GM13976 (cell line): ENCODE measurements at regions not wholly inside any gene's neighbourhood (a gene's known extent, or its start where the extent isn't known, plus 50 kb on each side); places are given as distances from the start of the nearest gene placed in this dataset.

Source experiments
- DNase-seq: peaks from one replicate; pipeline ENCODE4 v3.0.0; 2012; ENCODE audit warnings: low spot score
- in situ Hi-C: fragments of 300-500 bp; cut with MboI; formaldehyde crosslinking; loops from one replicate; pipeline ENCODE4 v1.12.0; 2022; ENCODE audit warnings: low sequenced_read_pairs, mixed read lengths, inconsistent platforms; ENCODE audit not compliant: unreplicated experiment
- TF ChIP-seq, protein P1 (sequence below): IDR thresholded peaks from 2 replicates; pipeline ENCODE4 v1.5.1; 2012; ENCODE audit warnings: borderline replicate concordance, mild to moderate bottlenecking; ENCODE audit not compliant: insufficient read depth; ENCODE audit errors: extremely low read depth, missing control alignments, control extremely low read depth

DNA sequence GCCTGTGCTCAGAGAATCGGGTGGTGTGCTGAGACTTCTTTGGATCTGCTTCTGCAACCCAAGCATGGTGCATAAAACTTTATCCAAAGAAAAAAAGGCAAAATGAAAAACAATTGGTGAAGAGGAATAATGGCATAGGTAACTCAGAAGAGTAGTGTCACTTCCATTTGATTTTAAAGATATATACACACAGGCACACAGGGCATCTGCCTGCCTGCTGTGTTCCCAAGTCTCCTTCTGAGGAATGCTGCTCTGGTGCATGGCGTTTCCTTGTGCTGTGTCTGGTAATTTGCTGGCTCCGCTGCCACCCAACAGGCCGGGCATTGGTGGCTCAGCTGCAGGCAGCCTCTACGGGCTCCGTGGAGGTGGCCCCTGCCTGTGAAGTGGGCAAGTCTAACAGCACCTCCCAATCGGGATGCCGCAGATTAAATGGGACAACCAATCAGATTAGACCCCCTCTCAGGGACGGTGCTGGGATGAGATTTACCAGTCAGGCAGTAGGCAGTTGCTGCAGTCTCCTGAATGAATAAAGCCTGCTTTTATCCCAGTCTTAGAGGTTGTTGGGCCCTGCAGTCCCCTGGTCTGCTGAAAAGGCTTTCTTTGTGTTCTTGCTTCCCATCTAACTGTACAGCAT is 253.7 kb upstream of the RASGRP1 start:
- in situ Hi-C loops: no loop called here
- TF ChIP-seq, protein P1, sequence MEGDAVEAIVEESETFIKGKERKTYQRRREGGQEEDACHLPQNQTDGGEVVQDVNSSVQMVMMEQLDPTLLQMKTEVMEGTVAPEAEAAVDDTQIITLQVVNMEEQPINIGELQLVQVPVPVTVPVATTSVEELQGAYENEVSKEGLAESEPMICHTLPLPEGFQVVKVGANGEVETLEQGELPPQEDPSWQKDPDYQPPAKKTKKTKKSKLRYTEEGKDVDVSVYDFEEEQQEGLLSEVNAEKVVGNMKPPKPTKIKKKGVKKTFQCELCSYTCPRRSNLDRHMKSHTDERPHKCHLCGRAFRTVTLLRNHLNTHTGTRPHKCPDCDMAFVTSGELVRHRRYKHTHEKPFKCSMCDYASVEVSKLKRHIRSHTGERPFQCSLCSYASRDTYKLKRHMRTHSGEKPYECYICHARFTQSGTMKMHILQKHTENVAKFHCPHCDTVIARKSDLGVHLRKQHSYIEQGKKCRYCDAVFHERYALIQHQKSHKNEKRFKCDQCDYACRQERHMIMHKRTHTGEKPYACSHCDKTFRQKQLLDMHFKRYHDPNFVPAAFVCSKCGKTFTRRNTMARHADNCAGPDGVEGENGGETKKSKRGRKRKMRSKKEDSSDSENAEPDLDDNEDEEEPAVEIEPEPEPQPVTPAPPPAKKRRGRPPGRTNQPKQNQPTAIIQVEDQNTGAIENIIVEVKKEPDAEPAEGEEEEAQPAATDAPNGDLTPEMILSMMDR: no peak
- DNase-seq: no peak

DNA sequence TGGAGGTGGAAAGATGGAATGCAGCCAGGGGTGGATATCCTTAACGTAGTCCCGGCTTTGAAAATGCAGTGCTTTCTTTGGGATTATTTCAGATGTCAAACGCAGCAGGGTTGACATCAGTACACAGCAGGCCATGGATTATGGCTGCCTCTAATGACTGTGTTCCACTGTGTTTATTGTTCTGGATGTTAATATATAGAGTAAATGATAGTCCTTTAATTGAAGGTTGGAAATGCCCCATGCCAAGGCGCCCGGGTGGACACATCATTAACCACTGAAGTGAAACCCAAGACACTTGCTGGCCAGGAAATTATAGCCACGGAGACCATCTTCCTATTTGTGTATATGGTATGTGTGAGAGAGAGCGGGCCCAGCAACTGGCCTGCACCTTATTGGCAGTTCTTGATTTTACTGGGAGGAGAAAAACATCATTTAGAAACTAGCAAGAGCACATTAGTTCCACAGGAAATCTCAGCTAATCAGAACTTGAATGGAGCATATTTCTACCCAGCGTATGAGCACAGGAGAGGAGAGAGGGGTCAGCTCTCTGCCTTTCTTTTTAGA is 254.9 kb upstream of the RASGRP1 start:
- in situ Hi-C loops: no loop called here
- no peak for DNase-seq
- TF ChIP-seq, protein P1: no peak

DNA sequence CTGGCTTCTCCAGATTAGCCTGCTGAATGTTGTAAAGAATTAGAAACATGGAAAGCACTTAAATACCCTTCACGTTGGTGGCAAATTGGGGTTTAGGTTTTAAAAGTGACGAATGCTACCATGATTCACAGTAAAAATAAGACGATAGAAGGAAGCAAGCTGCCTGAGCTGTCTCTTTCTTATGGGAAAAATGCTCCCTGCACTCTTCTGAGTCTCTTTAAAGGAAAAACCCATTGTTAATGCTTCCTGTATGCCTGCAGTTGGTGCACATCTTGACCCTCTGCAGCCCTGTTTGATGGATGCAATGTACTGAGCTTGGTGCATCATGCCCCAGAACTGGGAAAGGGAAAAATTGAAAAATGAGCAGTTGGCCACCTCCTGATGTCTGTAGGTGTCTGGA is 258.6 kb upstream of the RASGRP1 start:
- TF ChIP-seq, protein P1: no peak
- in situ Hi-C loops: no loop called here
- DNase-seq: no peak

DNA sequence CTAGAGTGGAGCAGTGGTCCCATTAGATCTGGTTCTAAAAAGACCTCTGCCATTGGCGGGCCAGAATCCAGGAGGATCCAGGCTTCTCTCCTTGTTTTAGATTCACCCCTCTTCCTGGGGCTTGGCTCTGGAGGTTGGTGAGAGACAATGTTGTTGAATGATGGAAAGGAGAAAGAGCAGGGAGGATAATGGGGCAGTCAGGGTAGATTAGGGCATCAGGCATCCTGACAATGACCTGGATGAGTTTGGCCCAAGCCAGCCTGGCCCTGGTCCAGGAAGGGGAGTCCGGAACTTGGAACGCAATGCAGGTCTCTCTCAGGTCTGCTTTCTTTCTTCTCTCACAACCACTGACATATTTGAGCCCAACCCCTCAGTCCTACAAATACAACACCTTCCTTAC is 260.1 kb upstream of the RASGRP1 start:
- DNase-seq: no peak
- in situ Hi-C loops: no loop called here

DNA sequence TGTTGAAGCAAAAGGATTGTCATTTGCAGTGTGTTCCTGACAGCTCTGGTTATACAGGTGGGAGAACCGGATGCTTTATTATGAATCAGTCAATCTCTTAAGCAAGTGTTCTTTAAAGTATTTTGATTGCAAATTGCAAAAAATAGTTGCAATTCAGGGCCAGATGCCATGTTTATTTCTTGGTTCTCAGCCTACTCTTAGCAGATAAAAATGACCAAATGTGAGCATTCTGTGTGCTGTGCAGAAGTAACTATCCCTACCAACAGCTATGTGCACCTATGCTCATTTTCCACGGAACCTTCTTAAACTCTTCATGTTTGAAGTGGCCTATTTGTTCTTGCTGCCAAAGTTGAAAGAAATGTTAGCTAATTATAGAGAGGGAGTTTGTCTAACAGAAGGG is 262.3 kb upstream of the RASGRP1 start:
- in situ Hi-C loops: no loop called here
- no peak for DNase-seq
- TF ChIP-seq, protein P1: no peak

More for the DNA sequence above, 260.1 kb upstream of the RASGRP1 start:
- TF ChIP-seq, protein P1: no peak

DNA sequence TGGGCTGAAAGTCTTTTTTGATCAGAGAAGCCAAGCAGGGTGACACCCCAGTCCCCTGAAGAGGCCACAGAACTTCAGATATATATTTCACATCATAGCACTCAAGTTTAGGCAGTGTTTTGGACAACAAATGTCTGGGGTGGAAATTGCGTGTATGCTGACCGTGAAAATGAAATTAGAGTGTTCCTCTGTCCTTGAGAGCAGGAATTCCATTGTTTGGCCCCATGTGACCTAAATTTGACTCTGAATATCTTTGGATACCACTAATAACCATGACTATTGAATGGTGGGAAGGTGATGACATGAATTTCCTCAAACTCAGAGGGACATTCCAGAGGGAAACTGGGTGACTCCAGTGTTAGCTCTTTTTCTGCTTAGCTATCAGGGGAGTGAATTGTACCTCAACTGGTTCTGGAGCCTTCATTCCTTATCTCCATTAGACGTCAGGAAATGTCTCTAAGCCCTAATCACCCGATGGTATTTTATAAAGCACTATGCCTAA is 263.5 kb upstream of the RASGRP1 start:
- TF ChIP-seq, protein P1: no peak
- DNase-seq: no peak
- in situ Hi-C loops: no loop called here
